H1 (cell line): ENCODE measurements at regions not wholly inside any gene's neighbourhood (a gene's known extent, or its start where the extent isn't known, plus 50 kb on each side); places are given as distances from the start of the nearest gene placed in this dataset.

ENCODE experiments used
- CBX8 ChIP-seq: fragments of 300-800, 300-1000 bp; sonication (generic); IDR thresholded peaks from 2 replicates; pipeline ENCODE4 v1.7.1; 2016; ENCODE audit warnings: low read depth, low read length, borderline replicate concordance
- CHD1 ChIP-seq: IDR thresholded peaks from 2 replicates; pipeline ENCODE4 v1.6.1; 2012; ENCODE audit warnings: low read depth, low read length, improper control_type of control experiment
- CHD2 ChIP-seq: IDR thresholded peaks from 2 replicates; pipeline ENCODE4 v1.6.1; 2012; ENCODE audit warnings: low read length, improper control_type of control experiment
- EZH2 ChIP-seq: fragments of 200-600 bp; sonication (generic); IDR thresholded peaks from 2 replicates; pipeline ENCODE4 v1.7.1; 2012; ENCODE audit warnings: low read depth, mild to moderate bottlenecking, moderate library complexity, low read length, inconsistent platforms; ENCODE audit not compliant: severe bottlenecking
- GTF2F1 ChIP-seq: IDR thresholded peaks from 2 replicates; pipeline ENCODE4 v1.6.1; 2012; ENCODE audit warnings: low read depth, low read length, improper control_type of control experiment, borderline replicate concordance
- MAFK ChIP-seq: IDR thresholded peaks from 2 replicates; pipeline ENCODE4 v1.6.1; 2012; ENCODE audit warnings: low read depth, mild to moderate bottlenecking, improper control_type of control experiment, low read length
- PHF8 ChIP-seq: fragments of 200-600 bp; sonication (generic); conservative IDR thresholded peaks from 2 replicates; pipeline ENCODE4 v1.7.1; 2012; ENCODE audit warnings: low read depth, mild to moderate bottlenecking, inconsistent platforms, low read length, moderate library complexity
- POLR2A ChIP-seq, 2 experiments: IDR thresholded peaks; 1 replicate in 1 of 2; 2 replicates in 1 of 2; pipeline ENCODE4 v1.6.1; 2011; ENCODE audit warnings: low read depth in 2 of 2, low read length in 2 of 2, mild to moderate bottlenecking in 2 of 2; ENCODE audit errors: control extremely low read depth in 1 of 2
- POLR2AphosphoS5 ChIP-seq: IDR thresholded peaks from 2 replicates; pipeline ENCODE4 v1.6.1; 2011; ENCODE audit warnings: low read depth, low read length
- RNF2 ChIP-seq: fragments of 200-900, 300-1000 bp; sonication (generic); IDR thresholded peaks from 2 replicates; pipeline ENCODE4 v1.7.1; 2016; ENCODE audit warnings: borderline replicate concordance, low read depth, mild to moderate bottlenecking, antibody characterized with exemption, low read length; ENCODE audit not compliant: poor library complexity, severe bottlenecking; ENCODE audit errors: missing control alignments
- SUZ12 ChIP-seq: fragments of 200-600 bp; sonication (generic); IDR thresholded peaks from 2 replicates; pipeline ENCODE4 v1.6.1; 2012; ENCODE audit warnings: mild to moderate bottlenecking, inconsistent platforms, low read length, moderate library complexity, mixed read lengths
- YY1 ChIP-seq: IDR thresholded peaks from 2 replicates; pipeline ENCODE4 v1.6.1; 2011; ENCODE audit warnings: low read depth, mild to moderate bottlenecking, low read length
- TF ChIP-seq, protein P1 (sequence below), 3 experiments: IDR thresholded peaks; 1 replicate in 2 of 3; 2 replicates in 1 of 3; pipeline versions ENCODE4 v1.5.1 to v1.6.1; 2011; ENCODE audit warnings: low read length in 3 of 3, mild to moderate bottlenecking in 3 of 3, inconsistent platforms in 2 of 3, low read depth in 1 of 3, moderate library complexity in 1 of 3; ENCODE audit not compliant: insufficient read depth in 1 of 3; ENCODE audit errors: control extremely low read depth in 1 of 3

DNA sequence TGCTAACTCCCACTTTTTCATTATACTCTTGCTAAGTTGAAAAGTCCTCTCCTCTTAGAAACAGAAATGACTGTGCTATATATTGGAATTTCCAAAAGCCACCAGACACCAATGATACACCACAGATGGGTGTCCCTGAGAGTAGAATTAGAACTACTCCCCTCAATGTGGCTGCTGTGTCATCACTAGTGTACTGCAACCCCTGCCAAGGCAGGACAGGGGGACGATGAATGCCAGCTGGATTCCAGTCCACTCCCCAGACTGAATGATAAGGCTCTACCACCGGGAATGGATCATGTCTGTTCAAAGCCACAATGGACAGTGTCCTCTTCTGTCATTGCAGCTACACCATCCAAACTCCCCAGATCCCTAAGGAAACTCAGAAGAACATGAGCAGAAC, 69.7 kb upstream of the EDNRB start:
- TF ChIP-seq CBX8, result no peak
- no peak for TF ChIP-seq POLR2A (IDR thresholded peaks at IDR 0.05; ENCODE audit: control extremely low read depth in 1 of 2, low read depth in 2 of 2, low read length in 2 of 2)
- no peak for TF ChIP-seq EZH2
- TF ChIP-seq POLR2AphosphoS5, result no peak
- no peak for TF ChIP-seq CHD1
- no peak for TF ChIP-seq RNF2
- TF ChIP-seq, protein P1, sequence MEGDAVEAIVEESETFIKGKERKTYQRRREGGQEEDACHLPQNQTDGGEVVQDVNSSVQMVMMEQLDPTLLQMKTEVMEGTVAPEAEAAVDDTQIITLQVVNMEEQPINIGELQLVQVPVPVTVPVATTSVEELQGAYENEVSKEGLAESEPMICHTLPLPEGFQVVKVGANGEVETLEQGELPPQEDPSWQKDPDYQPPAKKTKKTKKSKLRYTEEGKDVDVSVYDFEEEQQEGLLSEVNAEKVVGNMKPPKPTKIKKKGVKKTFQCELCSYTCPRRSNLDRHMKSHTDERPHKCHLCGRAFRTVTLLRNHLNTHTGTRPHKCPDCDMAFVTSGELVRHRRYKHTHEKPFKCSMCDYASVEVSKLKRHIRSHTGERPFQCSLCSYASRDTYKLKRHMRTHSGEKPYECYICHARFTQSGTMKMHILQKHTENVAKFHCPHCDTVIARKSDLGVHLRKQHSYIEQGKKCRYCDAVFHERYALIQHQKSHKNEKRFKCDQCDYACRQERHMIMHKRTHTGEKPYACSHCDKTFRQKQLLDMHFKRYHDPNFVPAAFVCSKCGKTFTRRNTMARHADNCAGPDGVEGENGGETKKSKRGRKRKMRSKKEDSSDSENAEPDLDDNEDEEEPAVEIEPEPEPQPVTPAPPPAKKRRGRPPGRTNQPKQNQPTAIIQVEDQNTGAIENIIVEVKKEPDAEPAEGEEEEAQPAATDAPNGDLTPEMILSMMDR (IDR thresholded peaks at IDR 0.05; ENCODE audit: control extremely low read depth in 1 of 3, insufficient read depth in 1 of 3, low read depth in 1 of 3, low read length in 3 of 3), result no peak
- TF ChIP-seq PHF8, result no peak
- no peak for TF ChIP-seq SUZ12
- no peak for TF ChIP-seq YY1
- TF ChIP-seq CHD2, result no peak
- no peak for TF ChIP-seq MAFK
- TF ChIP-seq GTF2F1, result no peak
